Amniotic stem cell (primary cell): ENCODE measurements at regions not wholly inside any gene's neighbourhood (a gene's known extent, or its start where the extent isn't known, plus 50 kb on each side); places are given as distances from the start of the nearest gene placed in this dataset.
A peak's percentile ranks its signal among the peaks of the same experiment; 100 is the strongest.
"Not testable (repeated sequence)": the region's sequence is repeated elsewhere in the genome, so short reads cannot be mapped to it uniquely, and the experiment has no call there.

Experiments used
- DNase-seq: peaks from one replicate; lab custom pipeline; 2025; lab: John Stamatoyannopoulos, UW

DNA sequence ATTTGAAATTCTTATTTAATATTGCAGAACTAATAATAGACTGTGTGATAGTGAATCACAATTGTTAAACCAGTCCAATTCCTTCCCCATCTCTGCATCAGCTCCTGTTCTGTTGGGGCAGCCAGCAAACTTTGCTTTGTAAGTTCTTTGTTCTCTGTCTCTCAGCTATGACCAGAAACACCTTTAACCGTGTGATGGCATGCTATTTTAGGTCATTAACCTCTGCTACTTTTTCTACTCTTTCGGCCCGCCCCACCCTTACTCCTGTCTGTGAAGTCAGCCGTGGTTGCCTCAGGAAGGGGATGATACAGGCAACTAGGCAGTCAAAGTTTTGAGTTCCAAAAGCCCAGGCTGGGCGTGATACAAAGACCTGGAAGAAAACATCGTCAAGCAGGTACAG is 51.3 kb upstream of the EGFL6 start:
- DNase-seq = no peak

DNA sequence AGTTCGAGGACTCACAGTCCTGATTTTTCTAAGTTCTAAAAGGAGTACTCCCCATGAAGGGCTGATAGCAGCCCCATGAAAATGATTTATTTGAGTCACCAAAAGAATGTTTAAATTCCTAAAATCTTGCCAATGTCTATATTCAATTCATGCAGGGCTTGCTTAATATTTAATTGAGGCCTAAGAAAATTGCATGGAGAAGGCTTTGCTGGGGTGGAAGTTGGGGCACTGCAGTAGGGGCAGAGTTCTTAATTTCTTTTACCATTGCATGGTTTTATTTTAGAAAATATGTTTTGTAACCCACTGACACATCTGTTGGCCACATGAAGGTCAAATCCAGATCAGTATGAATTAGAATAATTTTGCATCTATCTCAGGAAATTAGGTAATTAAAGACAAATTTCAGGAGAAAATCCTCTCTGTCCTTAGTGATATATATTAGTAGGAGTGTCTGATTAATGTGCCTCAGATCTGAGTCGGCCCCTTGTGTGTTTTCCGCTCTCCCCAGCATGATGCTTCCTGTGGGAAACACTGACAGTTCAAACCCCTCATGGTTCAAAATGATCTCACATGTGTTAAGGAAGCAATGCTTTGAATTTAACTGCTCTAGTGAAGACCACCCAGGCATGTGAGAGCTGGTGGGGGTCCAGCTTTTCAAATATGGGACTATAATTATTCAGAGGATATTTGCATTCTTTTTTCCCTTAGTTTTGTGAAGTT is 54.0 kb upstream of the EGFL6 start:
- DNase-seq = no peak

DNA sequence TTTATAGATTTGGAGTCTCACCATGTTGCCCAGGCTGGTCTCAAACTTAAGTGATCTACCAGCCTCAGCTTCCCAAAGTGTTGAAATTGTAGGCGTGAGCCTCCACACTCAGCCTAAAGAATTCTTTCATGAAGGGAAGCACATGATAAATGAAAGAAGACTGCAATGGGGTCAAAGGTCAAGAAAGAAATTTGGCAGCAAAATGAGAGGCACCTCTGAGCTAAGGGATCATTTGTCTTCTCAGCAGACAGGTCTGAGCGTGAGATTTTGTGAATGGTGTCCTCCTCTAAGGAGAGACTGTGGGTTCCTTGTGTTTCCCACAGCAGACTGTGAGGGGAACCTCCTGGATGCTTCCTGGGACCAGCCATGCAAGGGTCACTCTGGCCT is 57.5 kb upstream of the EGFL6 start:
- no peak for DNase-seq

DNA sequence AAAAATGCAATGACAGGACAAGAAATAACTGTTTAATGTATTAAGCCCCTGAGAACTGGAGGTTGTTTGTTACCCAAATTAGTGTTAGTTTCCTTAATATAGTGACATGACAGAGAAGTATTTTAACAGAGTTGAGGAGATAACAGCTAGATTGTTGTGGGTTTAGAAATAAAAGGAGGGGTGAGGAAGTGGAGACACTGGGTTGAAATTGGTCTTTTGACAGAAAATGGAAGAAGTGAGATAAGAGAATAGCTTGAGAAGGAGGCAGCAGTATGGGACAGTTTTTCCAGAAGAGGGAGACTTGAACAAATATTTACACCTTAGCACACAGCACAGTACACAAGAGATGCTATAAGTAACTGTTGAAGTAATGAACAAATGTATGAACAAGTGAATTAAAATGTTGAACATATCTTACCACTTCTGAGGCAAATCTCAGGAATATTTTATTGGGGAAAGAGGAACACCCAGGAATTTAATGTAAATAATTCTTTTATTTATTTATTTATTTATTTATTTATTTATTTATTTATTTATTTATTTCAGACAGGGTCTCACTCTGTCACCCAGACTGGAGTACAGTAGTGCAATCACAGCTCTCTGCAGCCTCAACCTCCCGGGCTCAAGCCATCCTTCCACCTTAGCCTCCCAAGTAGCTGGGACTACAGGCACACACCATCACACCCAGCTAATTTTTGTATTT is 58.0 kb upstream of the EGFL6 start:
- no peak for DNase-seq

DNA sequence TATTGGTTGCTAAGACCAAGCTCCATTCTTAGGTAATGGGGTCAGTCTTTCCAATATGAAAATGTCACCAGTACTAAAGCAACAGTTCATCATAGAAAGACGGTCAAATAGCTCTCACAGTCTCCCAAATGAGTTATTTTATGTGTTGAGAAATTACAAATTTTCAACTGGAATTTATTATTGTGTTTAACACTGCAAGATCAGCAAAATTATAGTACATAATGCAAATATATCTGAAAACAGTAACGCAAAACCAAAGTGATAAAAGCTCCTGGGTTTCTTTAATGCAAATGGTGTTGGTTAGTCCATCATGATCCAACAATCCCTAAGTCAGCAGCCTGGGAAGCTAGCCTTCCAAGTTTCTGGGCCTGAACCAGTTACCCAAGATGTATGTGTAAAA is 61.5 kb upstream of the EGFL6 start:
- no peak for DNase-seq

DNA sequence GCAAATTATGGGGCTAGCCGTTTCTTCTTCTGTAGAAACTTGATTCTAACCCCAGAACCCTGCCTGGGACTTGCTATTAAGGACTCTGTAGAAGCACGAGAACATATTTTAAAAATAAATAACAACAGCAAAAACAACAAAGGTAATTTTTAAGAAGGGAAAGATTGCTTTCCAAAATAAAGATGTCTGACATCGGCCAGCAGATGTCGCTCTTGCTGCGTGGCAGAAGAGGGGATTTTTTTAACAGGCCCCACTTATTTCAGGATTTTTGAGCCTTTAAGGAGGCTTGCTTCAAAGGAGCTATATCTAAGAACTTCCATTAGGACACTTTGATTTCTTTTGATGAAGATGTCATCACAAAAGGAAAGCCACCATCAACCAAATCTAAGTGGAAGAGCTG is 62.8 kb upstream of the EGFL6 start:
- peak; percentile 38 for DNase-seq

DNA sequence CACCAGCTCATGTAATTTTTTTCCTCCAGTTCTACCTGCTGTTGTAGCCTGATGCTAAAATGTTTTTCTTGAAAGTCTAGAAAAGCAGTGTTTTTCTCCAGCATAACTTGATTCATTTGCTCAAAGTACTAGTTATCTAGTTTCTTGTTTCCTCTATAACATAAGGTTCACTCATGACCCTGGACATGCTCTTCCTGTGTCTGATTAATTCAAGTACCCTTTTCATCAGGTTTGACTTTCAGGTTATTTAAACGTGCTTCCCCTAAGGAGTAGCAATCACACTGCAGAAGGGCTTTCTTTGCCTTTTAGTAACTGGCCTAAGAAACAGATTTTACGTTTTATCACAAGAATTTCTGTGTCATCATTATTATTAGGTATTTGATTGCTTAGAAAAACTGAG is 66.8 kb upstream of the EGFL6 start:
- no peak for DNase-seq

DNA sequence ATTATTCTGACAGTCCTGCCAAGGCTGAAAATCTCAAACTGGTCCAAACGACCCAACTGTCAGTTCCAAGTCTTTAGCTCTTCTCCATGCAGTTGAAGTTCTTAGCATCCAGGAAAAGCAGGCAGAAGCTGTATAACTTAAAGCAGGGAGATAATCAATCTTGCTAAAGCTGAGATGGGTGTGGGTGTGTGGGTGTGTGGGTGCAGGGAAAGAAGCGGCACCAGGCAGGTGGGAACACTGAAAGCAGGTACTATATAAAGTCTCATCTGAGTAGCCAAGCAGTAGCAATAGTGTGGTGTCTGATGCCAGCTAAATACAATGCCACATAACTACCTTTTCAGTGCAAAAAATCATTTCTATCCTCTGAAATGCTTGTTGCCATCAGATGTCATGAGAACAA is 69.7 kb upstream of the EGFL6 start:
- no peak for DNase-seq

DNA sequence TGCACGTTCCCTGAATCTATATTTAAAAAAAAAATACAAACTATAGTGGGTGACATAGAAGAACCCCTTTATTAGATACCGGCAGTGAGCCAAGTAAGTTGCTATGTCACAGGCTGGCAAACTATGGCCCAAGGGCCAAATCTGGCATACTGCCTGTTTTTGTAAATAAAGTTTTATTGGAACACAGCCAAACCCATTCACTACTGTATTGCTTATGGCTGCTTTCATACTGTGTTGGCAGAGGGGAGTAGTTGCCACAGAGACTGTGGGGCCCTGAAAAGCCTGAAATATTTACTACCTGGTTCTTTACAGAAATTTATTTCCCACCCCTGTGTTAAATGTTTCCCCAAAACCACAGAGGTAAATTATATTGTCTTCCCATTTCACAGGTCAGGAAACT is 71.2 kb upstream of the EGFL6 start:
- no peak for DNase-seq

DNA sequence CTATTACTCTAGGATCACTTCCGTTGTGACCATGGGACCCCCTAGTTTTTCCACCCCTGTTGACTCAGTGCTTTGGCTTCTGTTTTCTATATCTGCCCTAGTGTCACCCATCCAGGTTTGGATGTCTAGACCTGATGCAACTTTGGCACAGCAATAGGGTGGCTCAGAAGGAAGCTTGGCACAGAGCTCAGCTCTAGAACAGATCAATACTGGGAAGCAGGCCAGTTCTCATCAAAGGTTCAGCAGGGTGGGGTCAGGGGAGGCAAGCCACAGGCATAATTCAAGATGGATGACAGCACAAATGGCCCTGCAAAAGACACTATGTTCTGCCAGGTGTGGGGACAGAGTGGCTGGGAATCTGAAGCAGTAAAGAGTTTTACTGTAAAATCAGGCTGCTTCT is 74.2 kb upstream of the EGFL6 start:
- no peak for DNase-seq

DNA sequence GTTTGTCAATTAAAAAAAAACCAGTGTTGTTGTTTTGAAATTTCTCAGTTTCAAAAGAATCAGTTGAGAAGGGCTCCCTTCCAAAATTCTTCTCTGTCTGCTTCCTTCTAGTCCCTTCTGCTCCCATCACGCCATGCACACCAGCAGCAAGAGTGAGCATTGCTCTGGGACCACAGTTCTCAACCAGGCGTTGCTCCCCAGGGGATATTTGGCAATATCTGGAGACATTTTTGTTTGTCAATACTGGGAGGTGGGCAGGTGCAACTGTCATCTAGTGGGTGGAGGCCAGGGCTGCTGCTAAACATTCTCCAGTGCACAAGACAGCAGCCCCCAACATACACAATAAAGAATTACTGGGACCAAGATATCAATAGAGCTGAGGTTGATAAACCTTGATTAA is 74.8 kb upstream of the EGFL6 start:
- no peak for DNase-seq

DNA sequence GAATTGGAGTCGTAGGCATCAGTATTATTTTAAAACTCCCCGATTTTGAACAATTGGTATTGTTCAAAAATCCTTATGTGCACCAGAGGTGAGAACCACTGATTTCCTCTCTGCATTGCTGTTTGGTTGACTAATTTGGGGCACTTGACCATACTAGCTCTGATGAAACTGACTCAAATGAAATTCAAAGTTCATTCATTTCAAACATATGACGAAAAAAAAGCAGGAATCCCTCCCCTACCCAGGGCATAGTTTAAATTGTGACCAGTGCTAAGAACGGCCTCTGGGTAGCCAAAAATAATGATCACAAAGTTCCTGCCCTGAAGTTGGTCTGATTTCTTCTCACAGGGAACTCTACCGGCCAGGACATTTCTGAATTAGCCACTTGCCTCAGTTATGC is 75.7 kb upstream of the EGFL6 start:
- no peak for DNase-seq

DNA sequence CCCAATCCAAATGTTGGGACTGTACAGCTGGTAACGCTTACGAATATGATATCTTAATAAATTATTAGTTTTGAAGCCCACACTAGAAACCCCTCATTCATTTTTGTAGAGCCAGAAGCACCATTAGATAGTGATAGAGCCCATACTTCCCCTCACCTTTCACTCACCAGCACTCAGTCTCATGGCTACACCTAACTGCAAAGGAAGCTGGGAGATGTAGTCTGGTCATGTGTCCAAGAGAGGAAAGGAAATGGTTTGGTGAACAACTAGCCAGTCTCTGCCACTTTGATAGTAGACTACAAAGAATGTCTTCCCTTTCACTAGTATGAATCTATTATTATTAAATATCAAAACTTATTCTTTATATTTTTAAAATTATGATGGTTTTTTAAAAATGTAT is 77.1 kb upstream of the EGFL6 start:
- DNase-seq = no peak

DNA sequence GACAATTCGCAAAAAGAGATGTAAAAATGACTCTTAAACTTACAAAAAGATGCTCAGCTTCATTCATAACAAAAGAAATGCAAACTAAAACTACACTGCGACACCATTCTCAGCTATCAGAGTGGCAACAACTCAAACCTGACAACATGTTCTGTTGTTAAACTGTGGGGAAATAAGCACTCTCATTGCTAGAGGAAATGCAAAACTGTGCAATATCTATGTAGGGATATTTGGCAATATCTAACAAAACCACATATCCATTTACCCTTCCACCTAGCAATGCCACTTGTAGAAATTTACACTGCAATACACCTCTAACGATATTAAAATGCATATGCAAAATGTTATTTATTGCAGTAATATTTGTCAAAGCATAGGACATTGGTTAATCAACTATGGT is 78.3 kb upstream of the EGFL6 start:
- DNase-seq = no peak

DNA sequence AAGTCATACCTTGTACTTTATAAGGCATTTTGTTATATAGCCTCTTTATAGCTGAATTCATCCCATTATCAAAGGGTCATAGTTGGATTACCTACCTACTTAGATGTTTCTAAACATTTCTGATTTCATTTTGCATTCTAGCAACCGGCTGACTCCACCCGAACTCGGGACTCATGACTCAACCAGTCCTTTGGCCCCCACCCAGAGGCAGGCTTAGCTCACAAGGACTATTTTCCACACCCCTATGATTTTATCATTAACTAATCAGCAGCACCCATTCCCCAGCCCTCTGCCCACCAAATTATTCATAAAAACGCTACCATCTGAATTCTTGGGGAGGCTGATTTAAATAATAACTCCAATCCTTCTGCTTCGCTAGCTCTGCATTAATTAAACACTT is 79.9 kb upstream of the EGFL6 start:
- DNase-seq = no peak

DNA sequence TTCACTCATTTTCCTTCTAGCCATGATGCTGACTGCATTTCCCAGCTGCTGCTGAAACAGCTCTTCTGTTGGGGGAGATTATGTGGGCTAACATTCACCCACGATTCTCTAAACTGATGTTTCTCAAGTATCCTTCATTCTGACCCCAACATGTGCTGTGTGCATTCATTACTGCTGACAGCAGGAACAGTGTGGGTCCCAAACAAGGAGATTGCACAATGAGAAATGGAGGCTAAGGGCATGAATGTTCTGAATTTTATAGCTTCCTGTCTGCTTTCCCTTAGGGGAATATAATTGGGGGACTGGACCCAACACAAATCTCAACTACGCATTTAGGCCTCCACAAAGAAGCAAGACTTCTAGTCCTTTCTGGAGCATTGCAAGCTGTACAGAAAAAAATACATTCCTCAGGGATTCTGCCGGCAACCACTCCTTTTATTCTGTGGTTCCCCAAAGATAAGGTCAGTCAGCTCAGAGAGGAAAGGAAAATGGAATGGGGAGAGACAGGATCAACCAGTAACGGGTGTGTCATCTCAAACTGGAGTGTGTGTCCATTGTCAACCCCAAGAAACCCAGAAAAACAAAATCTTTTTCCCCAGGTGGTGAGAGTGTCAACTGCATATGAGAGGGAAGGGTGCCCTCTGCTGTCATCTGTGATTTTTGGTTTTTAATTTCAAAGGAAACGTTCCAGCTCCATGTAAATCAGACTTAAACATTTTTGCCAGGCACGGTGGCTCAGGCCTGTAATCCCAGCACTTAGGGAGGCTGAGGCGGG is 81.5 kb upstream of the EGFL6 start:
- peak; percentile 42 for DNase-seq

DNA sequence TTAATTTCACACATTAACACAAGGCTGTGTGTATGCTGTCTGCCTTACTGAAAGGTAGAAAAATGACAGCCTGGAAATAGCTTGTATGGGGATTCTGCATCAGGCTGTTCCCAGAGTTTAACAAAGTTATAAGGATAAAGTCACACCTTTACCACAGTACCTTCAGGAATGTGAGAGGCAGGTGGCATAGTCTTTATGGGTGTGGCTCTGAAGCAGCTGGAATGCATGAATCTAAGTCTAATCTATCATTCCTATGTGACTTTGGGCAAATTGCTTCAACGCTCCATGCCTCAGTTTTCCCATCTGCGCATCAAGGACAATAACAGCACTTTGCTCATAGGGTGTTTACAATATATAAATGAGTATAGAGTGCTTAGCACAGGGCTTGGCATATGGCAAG is 84.2 kb upstream of the EGFL6 start:
- no peak for DNase-seq

DNA sequence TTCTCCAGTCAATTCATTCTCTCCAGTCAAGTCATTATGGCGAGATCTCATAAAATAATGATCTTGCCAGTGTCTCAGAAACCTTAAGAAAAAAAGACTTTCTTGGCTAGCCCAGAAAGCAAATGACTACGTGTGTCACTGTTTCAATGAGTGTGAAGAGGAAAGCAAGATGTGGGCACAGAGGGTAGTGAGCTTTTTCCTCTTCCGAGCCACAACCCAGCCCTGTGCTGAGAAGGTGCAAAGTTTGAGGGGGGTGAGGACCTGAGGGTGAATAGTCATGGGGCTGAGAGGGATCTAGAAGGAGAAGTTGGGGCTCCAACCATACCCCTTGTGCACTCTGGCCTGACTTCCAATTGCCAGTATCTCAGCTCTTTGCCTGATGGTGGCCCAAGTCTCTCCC is 85.6 kb upstream of the EGFL6 start:
- DNase-seq = no peak

DNA sequence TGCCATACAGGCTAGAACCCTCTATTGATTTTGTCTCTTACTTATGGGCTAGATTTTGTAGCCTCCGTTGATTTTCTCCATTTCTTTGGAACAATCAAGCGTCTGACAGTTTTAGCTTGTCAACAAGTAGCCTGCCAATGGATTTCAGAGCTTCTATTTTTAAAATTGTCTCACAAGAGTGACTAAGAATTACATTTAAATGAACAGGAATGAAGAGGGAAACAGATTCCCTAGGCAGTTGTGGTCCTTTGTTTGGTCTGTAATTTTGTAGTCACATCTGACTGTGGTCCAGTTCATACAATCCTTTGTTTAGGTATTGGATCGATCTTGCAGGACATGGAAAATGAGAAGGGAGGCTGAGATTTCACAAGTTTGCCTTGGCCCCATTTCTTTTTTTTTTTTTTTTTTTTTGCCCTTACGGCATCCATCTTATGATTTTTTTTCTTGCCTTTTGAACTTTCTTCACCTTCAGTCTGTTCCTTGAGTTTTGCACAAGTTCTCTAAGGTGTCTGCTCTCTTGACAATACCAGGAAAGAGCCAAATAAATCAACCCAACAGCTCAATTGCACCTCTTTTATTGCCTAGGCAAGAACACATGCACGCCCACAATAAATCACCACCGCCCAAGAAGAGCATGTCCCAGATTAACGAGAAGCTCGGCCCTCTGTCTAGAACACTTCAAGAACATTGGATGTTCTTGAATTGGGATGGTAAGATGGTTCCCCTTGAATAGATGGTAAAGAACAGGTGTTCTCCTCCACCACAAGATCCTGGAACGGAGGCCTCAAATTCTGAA is 86.5 kb upstream of the EGFL6 start:
- no peak for DNase-seq

DNA sequence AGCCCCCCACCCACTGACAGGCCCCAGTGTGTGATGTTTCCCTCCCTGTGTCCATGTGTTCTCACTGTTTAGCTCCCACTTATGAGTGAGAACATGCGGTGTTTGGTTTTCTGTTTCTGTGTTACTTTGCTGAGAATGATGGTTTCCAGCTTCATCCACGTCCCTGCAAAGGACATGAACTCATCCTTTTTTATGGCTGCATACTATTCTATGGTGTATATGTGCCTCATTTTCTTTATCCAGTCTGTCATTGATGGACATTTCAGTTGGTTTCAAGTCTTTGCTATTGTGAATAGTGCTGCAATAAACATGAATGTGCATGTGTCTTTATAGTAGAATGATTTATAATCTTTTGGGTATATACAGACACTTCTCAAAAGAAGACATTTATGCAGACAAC is 88.6 kb upstream of the EGFL6 start:
- DNase-seq = not testable (repeated sequence)

DNA sequence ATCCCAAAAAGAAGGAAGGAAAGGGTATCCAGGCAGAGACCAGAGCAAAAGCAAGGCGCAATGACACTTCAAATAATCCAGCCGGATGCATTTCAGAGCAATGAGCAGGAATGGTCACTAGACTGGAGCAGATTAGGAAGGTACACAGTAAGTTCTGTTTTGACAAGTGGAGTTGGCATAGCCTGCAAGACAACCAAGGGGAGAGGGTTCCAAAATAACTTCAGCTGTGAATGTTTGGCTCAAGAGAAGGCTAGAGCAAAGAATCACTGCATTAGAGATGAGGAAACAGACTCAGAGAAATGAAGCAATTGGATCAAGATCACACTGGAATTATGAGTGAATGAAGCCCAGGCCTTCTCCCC is 90.0 kb upstream of the EGFL6 start:
- DNase-seq = no peak

DNA sequence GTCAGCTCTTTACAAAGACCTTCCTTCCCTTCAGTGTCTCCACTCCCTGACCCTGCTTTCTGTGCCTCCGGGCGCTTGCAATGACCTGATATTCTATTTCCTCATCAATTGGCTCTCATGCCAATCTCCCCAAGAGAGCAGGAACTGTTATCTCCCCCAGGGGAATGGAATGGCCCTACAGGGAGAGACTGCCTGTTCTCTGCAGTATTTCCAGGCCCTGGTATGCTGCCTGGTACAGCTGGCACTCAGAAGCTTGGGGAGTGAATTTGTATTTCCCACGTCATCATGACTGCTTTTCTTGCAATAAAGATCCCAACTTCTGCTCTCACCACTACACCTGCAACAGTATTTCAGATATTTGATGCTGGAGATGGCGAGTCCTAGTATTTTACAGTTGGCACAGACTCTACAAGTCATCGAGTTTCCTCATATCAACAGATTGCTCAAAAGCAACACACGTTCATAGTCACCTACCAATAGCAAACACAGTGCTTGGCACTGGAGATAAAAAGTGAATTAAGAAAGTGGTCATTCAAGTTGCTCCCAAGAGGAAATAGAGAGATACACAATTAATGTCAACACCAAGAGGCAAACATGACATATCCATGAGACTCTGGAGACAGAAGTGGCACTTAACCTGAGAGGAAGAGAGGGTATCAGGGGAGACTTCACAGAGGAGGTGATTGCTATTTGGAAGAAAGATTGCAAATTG is 90.5 kb upstream of the EGFL6 start:
- no peak for DNase-seq
